IPS DF 4.7 (cell line): ENCODE measurements at regions not wholly inside any gene's neighbourhood (a gene's known extent, or its start where the extent isn't known, plus 50 kb on each side); places are given as distances from the start of the nearest gene placed in this dataset.
"Not testable (repeated sequence)": the region's sequence is repeated elsewhere in the genome, so short reads cannot be mapped to it uniquely, and the experiment has no call there.

ENCODE experiments used
- DNase-seq: peaks from one replicate; pipeline ENCODE4 v3.0.0-alpha.2; 2013; ENCODE audit warnings: low spot score; ENCODE audit errors: extremely low read depth

- DNase-seq: no peak
Measured at GRCh38 chr6:85285114-85285513, 164.8 kb upstream of the NT5E start.

- DNase-seq: no peak
Measured at GRCh38 chr6:85283436-85283835, 166.4 kb upstream of the NT5E start.

GRCh38 chr6:85278466-85279035 is 171.3 kb upstream of the NT5E start:
- no peak for DNase-seq

- DNase-seq: not testable (repeated sequence)
Measured at GRCh38 chr6:85276026-85276425, 173.9 kb upstream of the NT5E start.

- DNase-seq: no peak
Measured at GRCh38 chr6:85275338-85275985, 174.4 kb upstream of the NT5E start.

GRCh38 chr6:85273870-85274269 is 176.0 kb upstream of the NT5E start:
- DNase-seq: no peak

- no peak for DNase-seq
Measured at GRCh38 chr6:85273046-85273445, 176.8 kb upstream of the NT5E start.

- no peak for DNase-seq
Measured at GRCh38 chr6:85272592-85272991, 177.3 kb upstream of the NT5E start.

- DNase-seq: no peak
Measured at GRCh38 chr6:85262621-85263020, 187.3 kb upstream of the NT5E start.

GRCh38 chr6:85261271-85261670 is 188.6 kb upstream of the NT5E start:
- DNase-seq: no peak

GRCh38 chr6:85255661-85256060 is 194.2 kb upstream of the NT5E start:
- DNase-seq: no peak

GRCh38 chr6:85252552-85252951 is 197.3 kb upstream of the NT5E start:
- no peak for DNase-seq

GRCh38 chr6:85252085-85252484 is 197.8 kb upstream of the NT5E start:
- DNase-seq: no peak

GRCh38 chr6:85251300-85251699 is 198.6 kb upstream of the NT5E start:
- DNase-seq: no peak

- no peak for DNase-seq
Measured at GRCh38 chr6:85250586-85251220, 199.2 kb upstream of the NT5E start.

GRCh38 chr6:85245004-85245403 is 204.9 kb upstream of the NT5E start:
- no peak for DNase-seq

- no peak for DNase-seq
Measured at GRCh38 chr6:85241498-85242052, 208.3 kb upstream of the NT5E start.

- no peak for DNase-seq
Measured at GRCh38 chr6:85240787-85241385, 209.0 kb upstream of the NT5E start.

- DNase-seq: no peak
Measured at GRCh38 chr6:85237478-85237877, 212.4 kb upstream of the NT5E start.

GRCh38 chr6:85236636-85237035 is 213.2 kb upstream of the NT5E start:
- DNase-seq: no peak

- DNase-seq: not testable (repeated sequence)
Measured at GRCh38 chr6:85227345-85227744, 222.5 kb upstream of the NT5E start.

- DNase-seq: not testable (repeated sequence)
Measured at GRCh38 chr6:85212794-85213193, 237.1 kb upstream of the NT5E start.
